CD4-positive, CD25-positive, alpha-beta regulatory T cell (primary cell): ENCODE measurements at regions not wholly inside any gene's neighbourhood (a gene's known extent, or its start where the extent isn't known, plus 50 kb on each side); places are given as distances from the start of the nearest gene placed in this dataset.
A peak's percentile ranks its signal among the peaks of the same experiment; 100 is the strongest.

ENCODE experiments used
- ATAC-seq, 2 donors: fragments of 150-1000 bp; cut with Tn5 transposase; one replicate each; pipeline ENCODE4 v1.10.0; 2021; ENCODE audit warnings: low read depth in 2 of 2, moderate number of reproducible peaks in 2 of 2, moderate library complexity in 1 of 2
- DNase-seq, 3 donors: peaks; one replicate each; pipeline versions ENCODE4 v3.0.0 to v3.0.0-alpha.2; 2012 to 2022; ENCODE audit warnings: mixed read lengths in 1 of 3
- H3K27ac ChIP-seq: one replicate; pipeline ENCODE4 v1.7.0; 2013; ENCODE audit warnings: mild to moderate bottlenecking, low read length; ENCODE audit not compliant: insufficient read depth, poor library complexity, severe bottlenecking
- H3K27me3 ChIP-seq: one replicate; pipeline ENCODE4 v1.7.0; 2013; ENCODE audit warnings: low read length; ENCODE audit not compliant: control insufficient read depth, insufficient read depth
- H3K36me3 ChIP-seq: one replicate; pipeline ENCODE4 v1.7.0; 2013; ENCODE audit warnings: mild to moderate bottlenecking, low read length, moderate library complexity; ENCODE audit not compliant: control insufficient read depth, insufficient read depth
- H3K4me1 ChIP-seq: 2 replicates; pipeline ENCODE4 v1.7.0; 2013; ENCODE audit warnings: mild to moderate bottlenecking, low read length; ENCODE audit not compliant: insufficient read depth, control insufficient read depth, poor library complexity, severe bottlenecking
- H3K4me3 ChIP-seq: one replicate; pipeline ENCODE4 v1.7.0; 2013; ENCODE audit warnings: low read depth, mild to moderate bottlenecking, low read length, moderate library complexity
- H3K9me3 ChIP-seq, 2 experiments: 1 replicate in 1 of 2; 2 replicates in 1 of 2; pipeline ENCODE4 v1.7.0; 2013; ENCODE audit warnings: low read length in 2 of 2, mild to moderate bottlenecking in 1 of 2, moderate library complexity in 1 of 2; ENCODE audit not compliant: control insufficient read depth in 2 of 2
- H3K27ac Mint-ChIP-seq, 3 donors: one replicate each; pipeline ENCODE4 v1.8.0; 2020 to 2022; ENCODE audit warnings: mild to moderate bottlenecking in 3 of 3, mixed read lengths in 3 of 3, moderate library complexity in 2 of 3
- H3K27me3 Mint-ChIP-seq: one replicate; pipeline ENCODE4 v1.8.0; 2022; ENCODE audit warnings: mild to moderate bottlenecking, mixed read lengths
- H3K36me3 Mint-ChIP-seq: one replicate; pipeline ENCODE4 v1.8.0; 2020; ENCODE audit warnings: mixed read lengths
- H3K4me1 Mint-ChIP-seq, 4 donors: one replicate each; pipeline ENCODE4 v1.8.0; 2020 to 2022; ENCODE audit warnings: mixed read lengths in 4 of 4, mild to moderate bottlenecking in 1 of 4
- H3K4me3 Mint-ChIP-seq, 4 donors: one replicate each; pipeline ENCODE4 v1.8.0; 2020 to 2022; ENCODE audit warnings: mild to moderate bottlenecking in 4 of 4, mixed read lengths in 4 of 4, moderate library complexity in 3 of 4
- H3K9me3 Mint-ChIP-seq, 7 donors: one replicate each; pipeline ENCODE4 v1.8.0; 2020 to 2022; ENCODE audit warnings: mixed read lengths in 7 of 7, mild to moderate bottlenecking in 3 of 7, moderate library complexity in 2 of 7

DNA sequence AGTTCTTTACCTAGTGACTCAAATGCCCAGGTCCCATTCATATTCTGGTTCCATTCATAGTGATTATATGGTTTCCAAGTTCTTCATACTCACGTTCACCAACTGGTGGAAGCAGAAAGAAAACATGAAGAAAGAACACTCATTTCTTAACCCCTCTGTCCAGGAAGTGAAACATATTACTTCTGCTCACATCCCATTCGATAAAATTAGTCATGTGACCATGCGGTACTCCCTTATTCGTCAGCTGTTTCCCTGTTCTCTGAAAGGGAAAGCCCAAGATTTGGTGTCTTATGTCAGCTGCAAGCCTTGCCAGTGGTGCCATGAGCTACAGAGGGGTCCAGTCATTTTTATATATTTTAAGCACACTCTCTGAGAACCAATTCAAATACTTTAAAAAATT is 387.0 kb upstream of the DMAC1 start:
- H3K4me3 ChIP-seq: no peak overlapping the region
- no peak overlapping the region for H3K27ac ChIP-seq
- DNase-seq (peak in 1 of 3 donors; percentile 4), ATAC-seq (no peak)
- no peak overlapping the region for H3K27ac Mint-ChIP-seq
- no peaks in the 10 kb centered on the region for H3K4me1 ChIP-seq
- no peaks in the 10 kb centered on the region for H3K27me3 ChIP-seq
- peaks cover 0 to 2% of the 10 kb centered on the region in 2 experiments for H3K9me3 ChIP-seq
- H3K36me3 Mint-ChIP-seq: no peaks in the 10 kb centered on the region
- H3K9me3 Mint-ChIP-seq: peaks cover 0 to 4% (median 1%) of the 10 kb centered on the region in 7 donors
- no peaks in the 10 kb centered on the region for H3K27me3 Mint-ChIP-seq
- no peaks in the 10 kb centered on the region for H3K36me3 ChIP-seq
- no peak overlapping the region for H3K4me3 Mint-ChIP-seq
- H3K4me1 Mint-ChIP-seq: peaks cover 0 to 1% (median 0%) of the 10 kb centered on the region in 4 donors

DNA sequence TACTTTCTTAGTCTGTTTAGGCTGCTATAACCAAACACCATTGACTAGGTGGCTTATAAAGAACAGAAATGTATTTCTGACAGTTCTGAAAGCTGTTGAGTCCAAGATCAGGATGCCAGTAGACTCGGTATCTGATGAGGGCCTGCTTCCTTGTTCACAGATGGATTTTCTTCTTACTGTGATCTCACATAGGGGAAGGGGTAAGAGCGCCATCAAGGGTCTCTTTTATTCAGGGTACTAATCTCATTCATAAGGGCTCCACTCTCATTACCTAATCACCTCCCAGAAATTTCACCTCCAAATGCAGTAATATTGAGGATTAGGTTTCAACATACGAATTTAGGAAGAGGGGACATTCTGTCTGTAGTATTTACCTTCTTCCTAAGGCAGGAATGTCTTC is 384.0 kb upstream of the DMAC1 start:
- H3K36me3 Mint-ChIP-seq: no peaks in the 10 kb centered on the region
- Histone ChIP-seq H3K36me3 (no peaks in the 10 kb centered on the region), H3K9me3 (no peaks in the 10 kb centered on the region), H3K27me3 (no peaks in the 10 kb centered on the region), H3K4me1 (no peaks in the 10 kb centered on the region), H3K4me3 (no peak overlapping the region), H3K27ac (no peak overlapping the region)
- no peak for DNase-seq
- no peaks in the 10 kb centered on the region for H3K27me3 Mint-ChIP-seq
- no peak for ATAC-seq
- no peaks in the 10 kb centered on the region for H3K9me3 Mint-ChIP-seq
- H3K27ac Mint-ChIP-seq: no peak overlapping the region
- no peak overlapping the region for H3K4me3 Mint-ChIP-seq
- H3K4me1 Mint-ChIP-seq: peaks cover 0 to 1% (median 0%) of the 10 kb centered on the region in 4 donors

- H3K4me1 Mint-ChIP-seq: peaks cover 0 to 1% (median 0%) of the 10 kb centered on the region in 4 donors
- no peak overlapping the region for H3K27ac ChIP-seq
- no peaks in the 10 kb centered on the region for H3K27me3 Mint-ChIP-seq
- peaks cover 0 to 5% (median 0%) of the 10 kb centered on the region in 7 donors for H3K9me3 Mint-ChIP-seq
- ATAC-seq: no peak
- no peak overlapping the region for H3K27ac Mint-ChIP-seq
- no peaks in the 10 kb centered on the region for H3K27me3 ChIP-seq
- H3K36me3 ChIP-seq: no peaks in the 10 kb centered on the region
- no peaks in the 10 kb centered on the region for H3K4me1 ChIP-seq
- H3K4me3 ChIP-seq: no peak overlapping the region
- no peaks in the 10 kb centered on the region for H3K36me3 Mint-ChIP-seq
- no peak for DNase-seq
- H3K9me3 ChIP-seq: no peaks in the 10 kb centered on the region
- H3K4me3 Mint-ChIP-seq: no peak overlapping the region
Measured at GRCh38 chr9:8179381-8180053, 379.9 kb upstream of the DMAC1 start.

DNA sequence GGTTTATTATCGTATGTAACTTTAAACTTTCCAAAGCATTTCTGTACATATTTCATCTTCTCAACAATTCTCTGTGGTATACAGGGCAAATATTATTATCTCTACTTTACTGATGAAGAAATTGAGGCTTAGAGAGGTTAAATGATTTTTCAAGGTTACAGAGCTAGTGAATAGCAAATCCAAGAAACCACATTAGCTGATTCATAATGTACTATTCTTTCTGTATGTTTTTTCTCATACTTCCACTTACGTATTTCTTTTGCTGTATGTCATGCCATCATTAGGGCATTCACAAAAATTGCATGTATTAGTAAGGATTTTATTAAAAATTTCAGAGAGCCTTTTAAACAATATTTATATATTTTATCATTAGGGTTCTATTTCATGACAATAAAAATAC is 372.4 kb upstream of the DMAC1 start:
- H3K36me3 Mint-ChIP-seq: no peaks in the 10 kb centered on the region
- DNase-seq (no peak), ATAC-seq (no peak)
- no peaks in the 10 kb centered on the region for H3K4me1 Mint-ChIP-seq
- H3K27ac Mint-ChIP-seq: no peak overlapping the region
- no peaks in the 10 kb centered on the region for H3K9me3 Mint-ChIP-seq
- H3K27me3 ChIP-seq: no peaks in the 10 kb centered on the region
- H3K4me3 ChIP-seq: no peak overlapping the region
- no peak overlapping the region for H3K27ac ChIP-seq
- H3K4me1 ChIP-seq: no peaks in the 10 kb centered on the region
- H3K4me3 Mint-ChIP-seq: no peak overlapping the region
- H3K36me3 ChIP-seq: no peaks in the 10 kb centered on the region
- H3K27me3 Mint-ChIP-seq: no peaks in the 10 kb centered on the region
- no peaks in the 10 kb centered on the region for H3K9me3 ChIP-seq

- H3K4me1 Mint-ChIP-seq: no peaks in the 10 kb centered on the region
- Histone ChIP-seq H3K4me3 (no peak overlapping the region), H3K4me1 (no peaks in the 10 kb centered on the region), H3K36me3 (no peaks in the 10 kb centered on the region), H3K9me3 (no peaks in the 10 kb centered on the region), H3K27me3 (no peaks in the 10 kb centered on the region), H3K27ac (no peak overlapping the region)
- H3K27me3 Mint-ChIP-seq: no peaks in the 10 kb centered on the region
- DNase-seq: no peak
- no peak for ATAC-seq
- peak overlapping the region in 1 of 3 donors; percentile 21 for H3K27ac Mint-ChIP-seq
- H3K36me3 Mint-ChIP-seq: no peaks in the 10 kb centered on the region
- H3K9me3 Mint-ChIP-seq: no peaks in the 10 kb centered on the region
- no peak overlapping the region for H3K4me3 Mint-ChIP-seq
Measured at GRCh38 chr9:8168916-8169438, 369.4 kb upstream of the DMAC1 start.

DNA sequence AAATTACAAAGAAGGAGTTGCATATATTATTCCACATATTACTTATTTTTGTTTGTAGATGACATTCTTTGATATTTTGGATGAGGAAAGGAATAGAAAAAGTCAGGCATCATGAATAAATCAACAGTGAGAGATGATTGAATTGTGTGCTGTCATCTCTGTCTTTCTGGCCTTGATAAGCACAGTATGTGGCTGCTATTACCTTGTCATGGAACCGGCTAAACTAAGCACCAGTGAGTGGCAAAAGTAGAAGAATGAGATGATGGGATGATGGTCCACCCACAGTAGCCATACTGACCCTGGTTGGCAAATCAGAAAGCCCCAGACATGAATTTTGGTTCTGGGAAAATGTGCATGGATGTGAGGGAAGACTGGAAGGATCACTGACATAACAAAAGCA is 361.2 kb upstream of the DMAC1 start:
- Mint-ChIP-seq H3K27ac (no peak overlapping the region), H3K9me3 (peaks cover 0 to 2% (median 0%) of the 10 kb centered on the region in 7 donors), H3K4me1 (no peaks in the 10 kb centered on the region), H3K36me3 (no peaks in the 10 kb centered on the region), H3K4me3 (no peak overlapping the region), H3K27me3 (no peaks in the 10 kb centered on the region)
- no peak for DNase-seq
- H3K27me3 ChIP-seq: no peaks in the 10 kb centered on the region
- H3K27ac ChIP-seq: no peak overlapping the region
- no peak overlapping the region for H3K4me3 ChIP-seq
- no peaks in the 10 kb centered on the region for H3K4me1 ChIP-seq
- H3K36me3 ChIP-seq: no peaks in the 10 kb centered on the region
- H3K9me3 ChIP-seq: no peaks in the 10 kb centered on the region
- ATAC-seq: no peak

GRCh38 chr9:8158574-8158973 is 359.0 kb upstream of the DMAC1 start:
- H3K36me3 ChIP-seq: no peaks in the 10 kb centered on the region
- Mint-ChIP-seq H3K27ac (no peak overlapping the region), H3K9me3 (peaks cover 0 to 4% (median 0%) of the 10 kb centered on the region in 7 donors), H3K4me1 (no peaks in the 10 kb centered on the region), H3K36me3 (no peaks in the 10 kb centered on the region), H3K27me3 (no peaks in the 10 kb centered on the region), H3K4me3 (no peak overlapping the region)
- ATAC-seq (no peak), DNase-seq (no peak)
- H3K4me1 ChIP-seq: no peaks in the 10 kb centered on the region
- H3K4me3 ChIP-seq: no peak overlapping the region
- H3K27ac ChIP-seq: no peak overlapping the region
- no peaks in the 10 kb centered on the region for H3K9me3 ChIP-seq
- H3K27me3 ChIP-seq: no peaks in the 10 kb centered on the region

GRCh38 chr9:8157683-8158324 is 358.2 kb upstream of the DMAC1 start:
- no peaks in the 10 kb centered on the region for H3K27me3 Mint-ChIP-seq
- DNase-seq (no peak), ATAC-seq (no peak)
- Histone ChIP-seq H3K27me3 (no peaks in the 10 kb centered on the region), H3K27ac (no peak overlapping the region), H3K36me3 (no peaks in the 10 kb centered on the region), H3K4me1 (no peaks in the 10 kb centered on the region), H3K4me3 (no peak overlapping the region), H3K9me3 (no peaks in the 10 kb centered on the region)
- H3K36me3 Mint-ChIP-seq: no peaks in the 10 kb centered on the region
- peaks cover 0 to 4% (median 0%) of the 10 kb centered on the region in 7 donors for H3K9me3 Mint-ChIP-seq
- H3K4me3 Mint-ChIP-seq: no peak overlapping the region
- no peak overlapping the region for H3K27ac Mint-ChIP-seq
- no peaks in the 10 kb centered on the region for H3K4me1 Mint-ChIP-seq
